ENCODE measurements at regions not wholly inside any gene's neighbourhood (a gene's known extent, or its start where the extent isn't known, plus 50 kb on each side); places are given as distances from the start of the nearest gene placed in this dataset.

GRCh38 chr16:87070657-87071056 lies 246.5 kb downstream of the C16orf95 start:
- peaks cover 2% of the 10 kb centered on the region; the same call in 1 of the 3 replicates for H3K9me3 ChIP-seq (replicated peaks; ENCODE audit: control insufficient read depth, insufficient read depth, low read length)
- intact Hi-C loops (cut with micrococcal nuclease; ENCODE audit: unreplicated experiment) = no loop called here
- no peaks in the 10 kb centered on the region for H3K79me2 ChIP-seq (ENCODE audit: control insufficient read depth, insufficient read depth, low read length)
- TF ChIP-seq PML (IDR thresholded peaks at IDR 0.05; ENCODE audit: low read length) = no peak
- no peak for ATAC-seq
- H3K4me2 ChIP-seq (ENCODE audit: control insufficient read depth, insufficient read depth) = no peak overlapping the region
- no peak overlapping the region for H2AFZ ChIP-seq (ENCODE audit: control insufficient read depth, low read depth, low read length)
- no peak overlapping the region for H3K27ac ChIP-seq (ENCODE audit: control insufficient read depth, insufficient read depth)
- no peaks in the 10 kb centered on the region for H3K36me3 ChIP-seq (ENCODE audit: control insufficient read depth in 2 of 2, insufficient read depth in 2 of 2, low read length in 1 of 2)
- CTCF ChIA-PET = interaction anchor here (2.1 kb wide), 1 partner anchor 8 kb away, joined by 8 read pairs; no protein-coding TSS in a partner anchor
- FAIRE-seq = no peak
- peaks cover 12% of the 10 kb centered on the region for H3K4me1 ChIP-seq (ENCODE audit: control insufficient read depth, insufficient read depth, low read length)
- in situ Hi-C loops (cut with MboI) = no loop called here
- H3K4me3 ChIP-seq = no peak overlapping the region
- no TSS peak for BruUV-seq (replicated peaks)
- WGBS (ENCODE audit: insufficient coverage, insufficient replicate concordance, low lambda C conversion rate, missing lambda C conversion rate) = 59% methylated on average over 9 of the region's 9 CpGs
- H3K27me3 ChIP-seq (replicated peaks in 1 of 2; ENCODE audit: control insufficient read depth in 2 of 2, insufficient read depth in 2 of 2, low read length in 1 of 2) = peaks cover 0 to 2% of the 10 kb centered on the region in 2 experiments; a peak in 3 of 4 replicates
- SMC1A ChIA-PET (ENCODE audit: uncharacterized antibody, unreplicated experiment) = no interaction called here
- RAD21 ChIA-PET (ENCODE audit: unreplicated experiment) = no interaction called here
- no peak overlapping the region for H3K9ac ChIP-seq (ENCODE audit: control insufficient read depth, insufficient read depth, low read length)
- no peak for DNase-seq (ENCODE audit: low read depth, low spot score)
- no peaks in the 10 kb centered on the region for H4K20me1 ChIP-seq (ENCODE audit: control insufficient read depth, insufficient read depth)
- POLR2A ChIA-PET = no interaction called here

- in situ Hi-C loops (cut with MboI) = no loop called here
- H3K4me1 ChIP-seq (ENCODE audit: control insufficient read depth, insufficient read depth, low read length) = peaks cover 13% of the 10 kb centered on the region
- H2AFZ ChIP-seq (ENCODE audit: control insufficient read depth, low read depth, low read length) = no peak overlapping the region
- POLR2A ChIA-PET = no interaction called here
- peaks cover 0 to 2% of the 10 kb centered on the region in 2 experiments; a peak in 2 of 4 replicates for H3K27me3 ChIP-seq (replicated peaks in 1 of 2; ENCODE audit: control insufficient read depth in 2 of 2, insufficient read depth in 2 of 2, low read length in 1 of 2)
- no peak overlapping the region for H3K27ac ChIP-seq (ENCODE audit: control insufficient read depth, insufficient read depth)
- ATAC-seq (no peak), FAIRE-seq (no peak), DNase-seq (ENCODE audit: low read depth, low spot score) (no peak)
- intact Hi-C loops (cut with micrococcal nuclease; ENCODE audit: unreplicated experiment) = no loop called here
- no peaks in the 10 kb centered on the region for H4K20me1 ChIP-seq (ENCODE audit: control insufficient read depth, insufficient read depth)
- no TSS peak for BruUV-seq (replicated peaks)
- no peaks in the 10 kb centered on the region for H3K79me2 ChIP-seq (ENCODE audit: control insufficient read depth, insufficient read depth, low read length)
- no peaks in the 10 kb centered on the region for H3K36me3 ChIP-seq (ENCODE audit: control insufficient read depth in 2 of 2, insufficient read depth in 2 of 2, low read length in 1 of 2)
- H3K4me2 ChIP-seq (ENCODE audit: control insufficient read depth, insufficient read depth) = no peak overlapping the region
- H3K9me3 ChIP-seq (replicated peaks; ENCODE audit: control insufficient read depth, insufficient read depth, low read length) = peaks cover 2% of the 10 kb centered on the region; the same call in 1 of the 3 replicates
- RAD21 ChIA-PET (ENCODE audit: unreplicated experiment) = no interaction called here
- H3K9ac ChIP-seq (ENCODE audit: control insufficient read depth, insufficient read depth, low read length) = no peak overlapping the region
- no peak overlapping the region for H3K4me3 ChIP-seq
- SMC1A ChIA-PET (ENCODE audit: uncharacterized antibody, unreplicated experiment) = interaction anchor here (0.6 kb wide), 1 partner anchor 467 kb away, joined by 3 read pairs; no protein-coding TSS in a partner anchor
- CTCF ChIA-PET = interaction anchor here (2.1 kb wide), 1 partner anchor 10 kb away, joined by 8 read pairs; no protein-coding TSS in a partner anchor
- 47% methylated on average over 8 of the region's 8 CpGs for WGBS (ENCODE audit: insufficient coverage, insufficient replicate concordance, low lambda C conversion rate, missing lambda C conversion rate)
- TF ChIP-seq IKZF1 (conservative IDR thresholded peaks at IDR 0.05) (no peak), ZBTB11 (CRISPR knock-in tag; IDR thresholded peaks at IDR 0.05) (no peak), PKNOX1 (IDR thresholded peaks at IDR 0.05) (no peak), SMAD1 (IDR thresholded peaks at IDR 0.05; ENCODE audit: low read depth, partially characterized antibody) (no peak), E2F8 (IDR thresholded peaks at IDR 0.05; ENCODE audit: low read depth, partially characterized antibody) (no peak), NR2C2 (IDR thresholded peaks at IDR 0.05; ENCODE audit: borderline replicate concordance, control insufficient read depth, insufficient read length, low read depth) (no peak), SMC3 (IDR thresholded peaks at IDR 0.05; ENCODE audit: borderline replicate concordance, low read length) (no peak), TCF12 (IDR thresholded peaks at IDR 0.05; ENCODE audit: low read depth, low read length) (no peak), MYC (IDR thresholded peaks at IDR 0.05; ENCODE audit: insufficient read depth, insufficient read length, insufficient replicate concordance, low read length, severe bottlenecking) (no peak)
Measured at GRCh38 chr16:87072101-87072500, 245.1 kb downstream of the C16orf95 start.
